GM19023 (cell line): ENCODE measurements at regions not wholly inside any gene's neighbourhood (a gene's known extent, or its start where the extent isn't known, plus 50 kb on each side); places are given as distances from the start of the nearest gene placed in this dataset.

ENCODE experiments used
- ATAC-seq: cut with Tn5 transposase; IDR thresholded peaks from one replicate; pipeline ENCODE4 v1.9.1; 2021; ENCODE audit warnings: mild to moderate bottlenecking, moderate library complexity; ENCODE audit not compliant: unreplicated experiment

GRCh38 chr2:129135017-129135416 lies 816.3 kb upstream of the HS6ST1 start:
- ATAC-seq, result no peak

- ATAC-seq, result no peak
These were observed 820.7 kb upstream of the HS6ST1 start for GRCh38 chr2:129139380-129139779.

DNA sequence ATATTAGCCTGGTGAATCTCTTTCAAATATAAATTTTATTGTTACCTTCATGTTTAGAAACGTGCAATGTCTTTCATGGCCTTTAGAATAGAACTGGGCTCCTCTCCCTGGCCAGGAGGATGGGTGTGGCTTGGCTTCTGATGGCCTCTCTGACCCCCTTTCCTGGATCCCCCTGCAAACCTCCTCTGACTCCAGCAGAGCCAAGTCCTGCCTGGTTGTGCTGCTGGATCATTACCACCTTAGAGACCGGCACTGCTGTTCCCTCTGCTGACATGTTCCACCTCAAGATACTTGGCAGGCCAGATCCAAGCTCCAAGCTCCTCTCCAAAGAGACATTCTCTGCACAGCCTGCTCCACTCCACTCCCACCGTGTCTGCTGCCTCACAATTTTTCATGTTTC lies 823.8 kb upstream of the HS6ST1 start:
- ATAC-seq, result no peak

GRCh38 chr2:129144082-129144791 lies 825.6 kb upstream of the HS6ST1 start:
- ATAC-seq, result no peak

- no peak for ATAC-seq
These were observed 827.0 kb upstream of the RAB6C start for GRCh38 chr2:129152514-129152913.

DNA sequence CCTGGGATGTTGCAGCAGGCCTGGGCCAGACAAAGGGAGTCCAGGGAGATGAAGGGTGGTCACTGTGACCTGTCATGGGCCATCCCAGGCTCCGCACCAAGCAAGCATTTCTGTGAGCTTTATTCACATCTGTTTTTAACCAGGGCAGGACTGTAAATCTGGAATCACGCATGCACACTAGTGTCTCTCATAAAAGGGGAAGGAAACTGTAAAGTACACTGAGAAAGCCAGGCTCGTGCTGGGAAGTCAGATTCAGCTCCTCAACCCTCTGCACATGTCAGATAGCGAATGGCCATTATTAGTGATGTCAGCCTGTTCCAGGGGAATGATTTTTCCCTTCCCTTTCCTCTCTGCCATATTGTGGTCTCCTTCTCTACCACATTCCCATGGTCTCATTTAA lies 818.6 kb upstream of the RAB6C start:
- no peak for ATAC-seq

GRCh38 chr2:129164220-129164949 lies 815.1 kb upstream of the RAB6C start:
- ATAC-seq, result no peak

DNA sequence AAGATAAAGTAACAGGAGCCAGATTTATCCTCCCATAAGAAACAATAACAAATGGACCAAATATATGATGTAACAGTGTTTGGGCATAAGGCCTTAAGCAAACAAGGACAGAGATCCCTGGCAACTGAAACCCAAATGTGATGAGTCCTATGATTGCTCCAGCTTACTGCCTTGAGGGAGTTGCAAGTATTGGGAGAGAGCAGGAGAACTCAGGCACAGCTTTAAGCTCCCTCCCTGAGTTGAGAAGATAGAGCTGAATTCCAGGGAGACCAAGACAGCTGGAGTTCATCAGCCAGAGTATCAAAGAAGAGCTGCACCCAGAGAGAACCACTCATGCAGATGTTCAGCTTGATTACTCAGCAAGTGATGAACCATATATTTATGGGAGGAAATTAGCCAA lies 814.5 kb upstream of the RAB6C start:
- no peak for ATAC-seq

DNA sequence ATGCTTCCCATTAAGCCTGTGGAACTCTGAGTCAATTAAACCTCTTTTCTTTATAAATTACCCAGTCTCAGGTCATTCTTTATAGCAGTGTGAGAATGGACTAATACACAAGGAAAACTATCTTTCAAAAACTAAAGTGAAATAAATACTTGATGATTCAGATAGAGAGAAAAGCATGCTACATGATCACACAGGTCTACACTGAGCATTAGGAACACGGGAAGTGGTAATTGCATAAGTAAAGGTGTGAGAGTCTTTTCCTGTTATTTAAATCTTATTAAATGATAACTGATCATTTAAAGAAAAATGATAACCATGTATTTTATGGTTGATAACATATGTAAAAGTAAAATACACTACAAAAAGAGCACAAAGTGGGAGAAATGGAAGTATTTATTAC lies 812.0 kb upstream of the RAB6C start:
- no peak for ATAC-seq

DNA sequence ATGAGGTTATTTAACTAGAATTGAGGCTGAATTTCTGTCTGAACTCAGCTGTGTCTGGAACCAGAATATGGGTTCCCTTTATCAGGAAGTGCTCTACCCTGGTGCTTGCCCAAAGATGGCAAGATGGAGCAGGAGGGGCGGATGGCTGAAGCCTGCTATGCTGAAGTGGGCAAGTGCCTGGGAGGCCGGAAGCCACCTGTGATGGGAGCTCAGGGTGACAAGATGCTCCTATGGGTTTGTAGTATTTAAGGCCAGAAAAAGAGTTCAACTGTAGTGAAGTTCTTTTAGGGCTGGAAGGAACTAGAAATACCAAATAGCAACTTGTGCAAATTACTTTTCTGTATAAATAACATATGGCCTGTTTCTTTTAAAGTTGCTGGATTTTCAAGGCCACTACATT lies 808.9 kb upstream of the RAB6C start:
- ATAC-seq, result no peak

GRCh38 chr2:129174143-129174542 lies 805.3 kb upstream of the RAB6C start:
- no peak for ATAC-seq

GRCh38 chr2:129175051-129175450 lies 804.4 kb upstream of the RAB6C start:
- ATAC-seq, result no peak

- ATAC-seq, result no peak
These were observed 803.1 kb upstream of the RAB6C start for GRCh38 chr2:129176375-129176774.

GRCh38 chr2:129178356-129178755 lies 801.1 kb upstream of the RAB6C start:
- no peak for ATAC-seq

DNA sequence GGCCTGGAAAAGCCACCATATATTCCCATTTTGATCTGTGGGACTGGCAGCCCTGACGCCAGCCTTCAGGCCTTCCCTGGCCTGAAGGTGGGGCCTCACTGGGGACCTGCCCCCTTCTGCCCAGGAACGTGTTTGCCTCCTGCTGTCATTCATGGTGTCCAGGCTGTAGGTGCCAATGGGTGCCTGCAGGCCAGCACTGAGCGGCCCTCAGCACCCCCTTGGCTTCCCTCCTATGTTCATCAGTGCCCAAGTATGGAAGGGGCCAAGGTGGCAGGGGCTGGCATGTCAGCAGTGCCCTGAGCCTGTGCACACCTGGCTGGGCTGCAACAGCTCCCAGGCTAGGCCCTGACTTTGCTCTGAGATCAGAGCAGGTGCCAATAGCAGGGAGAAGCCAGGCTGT lies 800.3 kb upstream of the RAB6C start:
- ATAC-seq, result no peak

DNA sequence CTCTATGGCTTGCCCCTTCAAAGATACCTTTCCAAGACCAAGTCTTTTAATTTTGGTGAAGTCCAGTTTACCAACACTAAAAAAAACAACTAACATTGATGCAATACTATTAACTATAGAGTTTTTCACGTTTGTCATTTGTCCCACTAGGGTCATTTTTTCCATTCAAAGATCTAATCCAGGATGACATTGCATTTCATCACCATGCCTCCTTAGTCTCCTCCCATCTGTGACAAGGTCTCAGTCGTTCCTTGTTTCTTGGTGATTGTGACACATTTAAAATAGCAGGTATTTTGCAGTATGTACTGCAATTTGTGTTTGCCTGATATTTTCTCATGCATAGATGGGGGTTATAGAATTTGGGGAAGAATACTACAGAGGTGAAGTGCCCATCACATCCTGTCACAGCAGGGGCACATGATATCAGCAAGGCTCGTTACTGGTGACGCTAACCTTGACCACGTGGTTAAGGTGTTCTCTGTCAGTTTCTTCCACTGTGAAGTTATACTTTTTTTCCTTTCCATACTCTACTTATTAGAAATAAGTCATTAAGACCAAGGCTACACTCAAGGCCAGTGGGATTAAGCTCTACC lies 799.2 kb upstream of the RAB6C start:
- ATAC-seq, result no peak

GRCh38 chr2:129181433-129181832 lies 798.0 kb upstream of the RAB6C start:
- no peak for ATAC-seq

GRCh38 chr2:129181963-129182362 lies 797.5 kb upstream of the RAB6C start:
- ATAC-seq, result no peak

- ATAC-seq, result no peak
These were observed 792.1 kb upstream of the RAB6C start for GRCh38 chr2:129187343-129187742.

DNA sequence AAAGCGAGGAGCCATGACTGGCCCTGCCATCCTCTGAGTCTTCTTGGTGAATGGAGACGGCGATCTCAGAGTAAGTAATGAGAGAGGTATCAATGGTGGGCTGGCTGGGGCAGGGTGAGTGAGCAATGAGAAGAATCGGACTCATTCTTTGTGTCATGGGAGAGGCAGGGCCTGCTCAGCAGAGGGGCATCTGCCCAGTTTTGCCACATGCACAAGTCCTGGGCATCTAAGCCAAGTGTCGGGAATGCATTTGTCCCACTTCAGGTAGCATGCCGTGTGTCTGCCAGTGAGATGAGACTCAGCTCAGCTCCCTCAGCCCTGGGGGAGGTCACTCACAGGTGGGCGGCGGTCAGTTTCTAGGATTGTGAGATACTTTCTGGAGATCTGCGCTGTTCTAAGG lies 791.0 kb upstream of the RAB6C start:
- ATAC-seq, result no peak

- no peak for ATAC-seq
These were observed 789.7 kb upstream of the RAB6C start for GRCh38 chr2:129189617-129190319.

DNA sequence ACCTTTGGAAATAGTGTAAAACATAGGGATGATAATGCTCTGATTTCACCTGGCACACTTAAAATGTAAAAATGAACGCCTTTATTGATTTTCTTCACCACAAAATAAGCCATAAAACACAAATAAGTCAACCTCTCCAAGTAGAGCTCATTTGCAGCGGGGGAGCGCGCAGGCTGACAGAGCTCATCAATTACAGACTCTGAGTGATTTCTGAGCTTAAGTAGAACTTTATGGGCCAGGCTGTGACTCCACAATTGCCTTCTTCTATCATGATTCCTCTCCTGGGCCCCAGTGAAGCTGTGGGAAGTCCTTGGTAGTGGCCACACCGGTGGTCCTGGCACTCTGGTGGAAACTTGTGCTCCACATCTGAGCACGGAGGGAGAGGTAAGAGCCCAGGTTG lies 789.0 kb upstream of the RAB6C start:
- ATAC-seq, result no peak
